HAP-1 (cell line): ENCODE measurements at regions not wholly inside any gene's neighbourhood (a gene's known extent, or its start where the extent isn't known, plus 50 kb on each side); places are given as distances from the start of the nearest gene placed in this dataset.

Experiments
- DNase-seq, 2 experiments: peaks; one replicate each; pipeline ENCODE4 v3.0.0-alpha.2; 2016 to 2020; ENCODE audit warnings: low spot score in 2 of 2
- H3K27me3 ChIP-seq: fragments of 250-450 bp; sonication (Bioruptor Pico); 2 replicates; pipeline ENCODE4 v1.5.1; 2020; ENCODE audit warnings: low read depth, mild to moderate bottlenecking, moderate library complexity
- H3K36me3 ChIP-seq: fragments of 250-450 bp; sonication (Bioruptor Pico); replicated peaks from 2 replicates; pipeline ENCODE4 v1.5.1; 2020; ENCODE audit warnings: mild to moderate bottlenecking
- H3K4me1 ChIP-seq: fragments of 250-450 bp; sonication (Bioruptor Pico); 2 replicates; pipeline ENCODE4 v1.5.1; 2020; ENCODE audit warnings: mild to moderate bottlenecking
- H3K4me3 ChIP-seq: fragments of 250-450 bp; sonication (Bioruptor Pico); 2 replicates; pipeline ENCODE4 v1.5.1; 2020; ENCODE audit warnings: mild to moderate bottlenecking, moderate library complexity
- H3K9me3 ChIP-seq: fragments of 250-450 bp; sonication (Bioruptor Pico); 2 replicates; pipeline ENCODE4 v1.5.1; 2020; ENCODE audit warnings: mild to moderate bottlenecking, moderate library complexity
- in situ Hi-C: fragments of 300-500 bp; cut with MboI; formaldehyde crosslinking; loops from 3 replicates; pipeline ENCODE4 v1.14.3; 2020; ENCODE audit warnings: low sequenced_read_pairs, inconsistent platforms, mixed read lengths

- Histone ChIP-seq H3K36me3 (no peaks in the 10 kb centered on the region), H3K4me3 (no peak overlapping the region), H3K9me3 (no peaks in the 10 kb centered on the region), H3K27me3 (no peaks in the 10 kb centered on the region), H3K4me1 (no peaks in the 10 kb centered on the region)
- in situ Hi-C loops: no loop called here
- DNase-seq: no peak
Measured at GRCh38 chr2:72004201-72004915, 143.3 kb downstream of the CYP26B1 start.

DNA sequence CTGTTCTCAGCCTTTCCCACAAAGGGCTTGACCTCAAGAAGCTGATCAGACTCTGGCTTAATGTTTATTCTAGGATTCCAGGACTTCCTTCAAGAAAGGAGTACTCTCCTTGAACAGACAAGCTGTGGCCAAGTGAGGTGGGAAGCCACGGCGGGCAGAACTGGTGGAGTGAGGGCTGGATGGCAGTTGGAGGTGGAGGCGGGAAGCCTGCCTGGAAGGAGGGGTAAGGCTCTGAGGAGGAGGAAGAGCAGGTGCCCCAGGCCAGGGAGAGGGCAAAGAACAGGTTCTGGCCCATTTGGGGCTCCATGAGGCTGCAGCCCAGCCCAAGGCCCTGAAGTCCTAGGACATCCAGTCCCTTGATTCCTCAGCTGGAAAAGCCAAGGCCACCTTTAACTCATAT, 143.9 kb downstream of the CYP26B1 start:
- in situ Hi-C loops: no loop called here
- DNase-seq: no peak

GRCh38 chr2:72003124-72003523, 144.5 kb downstream of the CYP26B1 start:
- no peak for DNase-seq
- in situ Hi-C loops: no loop called here

More for the DNA sequence above, 143.9 kb downstream of the CYP26B1 start:
- H3K9me3 ChIP-seq: no peaks in the 10 kb centered on the region
- no peaks in the 10 kb centered on the region for H3K4me1 ChIP-seq
- no peaks in the 10 kb centered on the region for H3K36me3 ChIP-seq
- no peak overlapping the region for H3K4me3 ChIP-seq
- H3K27me3 ChIP-seq: no peaks in the 10 kb centered on the region

GRCh38 chr2:72001937-72002690, 145.5 kb downstream of the CYP26B1 start:
- in situ Hi-C loops: no loop called here
- DNase-seq: no peak
- H3K4me1 ChIP-seq: no peaks in the 10 kb centered on the region
- no peaks in the 10 kb centered on the region for H3K9me3 ChIP-seq
- H3K36me3 ChIP-seq: no peaks in the 10 kb centered on the region
- H3K27me3 ChIP-seq: 0 out of 2 replicates have a peak, but pooled peaks cover 3% of the 10 kb centered on the region
- no peak overlapping the region for H3K4me3 ChIP-seq

More at GRCh38 chr2:72003124-72003523, 144.5 kb downstream of the CYP26B1 start:
- Histone ChIP-seq H3K36me3 (no peaks in the 10 kb centered on the region), H3K4me1 (no peaks in the 10 kb centered on the region), H3K9me3 (no peaks in the 10 kb centered on the region), H3K4me3 (no peak overlapping the region), H3K27me3 (no peaks in the 10 kb centered on the region)

- Histone ChIP-seq H3K4me1 (no peaks in the 10 kb centered on the region), H3K9me3 (no peaks in the 10 kb centered on the region), H3K36me3 (no peaks in the 10 kb centered on the region), H3K27me3 (0 out of 2 replicates have a peak, but pooled peaks cover 3% of the 10 kb centered on the region), H3K4me3 (no peak overlapping the region)
- in situ Hi-C loops: no loop called here
- no peak for DNase-seq
Measured at GRCh38 chr2:72000110-72000509, 147.6 kb downstream of the CYP26B1 start.

GRCh38 chr2:71999580-71999979, 148.1 kb downstream of the CYP26B1 start:
- in situ Hi-C loops: no loop called here
- no peaks in the 10 kb centered on the region for H3K9me3 ChIP-seq
- no peak overlapping the region for H3K4me3 ChIP-seq
- 0 out of 2 replicates have a peak, but pooled peaks cover 3% of the 10 kb centered on the region for H3K27me3 ChIP-seq
- no peaks in the 10 kb centered on the region for H3K36me3 ChIP-seq
- H3K4me1 ChIP-seq: no peaks in the 10 kb centered on the region
- DNase-seq: no peak

- Histone ChIP-seq H3K9me3 (no peaks in the 10 kb centered on the region), H3K36me3 (no peaks in the 10 kb centered on the region), H3K27me3 (0 out of 2 replicates have a peak, but pooled peaks cover 3% of the 10 kb centered on the region), H3K4me1 (no peaks in the 10 kb centered on the region), H3K4me3 (no peak overlapping the region)
- in situ Hi-C loops: no loop called here
- DNase-seq: no peak
Measured at GRCh38 chr2:71997843-71998242, 149.8 kb downstream of the CYP26B1 start.

DNA sequence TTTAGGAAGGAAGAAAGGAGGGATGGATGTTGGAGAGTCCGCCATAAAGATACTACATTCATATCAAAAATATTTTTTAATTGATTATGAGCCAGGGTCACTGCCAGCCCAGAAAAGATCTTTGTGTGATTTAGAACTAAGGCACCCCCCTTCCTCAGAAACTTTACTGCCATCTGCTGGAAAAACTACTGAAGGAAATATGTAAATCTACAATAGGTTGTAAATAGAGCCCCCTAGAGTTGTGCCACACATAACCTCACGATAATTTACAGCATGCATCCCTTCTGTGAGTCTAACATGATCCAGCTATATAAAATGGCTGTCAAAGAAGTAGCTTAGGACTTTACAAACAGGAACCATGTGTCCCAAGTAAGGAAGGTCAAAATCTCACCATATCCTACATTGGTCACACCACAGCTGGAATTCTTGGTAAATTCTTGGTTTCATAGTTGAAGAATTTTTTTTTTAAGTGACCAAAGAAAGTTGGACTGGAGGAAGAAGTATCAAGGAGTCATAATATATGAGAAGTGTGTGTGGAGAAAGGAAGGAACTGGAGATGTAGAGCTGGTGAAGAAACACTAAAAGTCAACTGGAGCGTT, 152.5 kb downstream of the CYP26B1 start:
- Histone ChIP-seq H3K36me3 (no peaks in the 10 kb centered on the region), H3K4me3 (no peak overlapping the region), H3K27me3 (0 out of 2 replicates have a peak, but pooled peaks cover 3% of the 10 kb centered on the region), H3K4me1 (no peaks in the 10 kb centered on the region), H3K9me3 (no peaks in the 10 kb centered on the region)
- in situ Hi-C loops: no loop called here
- no peak for DNase-seq

DNA sequence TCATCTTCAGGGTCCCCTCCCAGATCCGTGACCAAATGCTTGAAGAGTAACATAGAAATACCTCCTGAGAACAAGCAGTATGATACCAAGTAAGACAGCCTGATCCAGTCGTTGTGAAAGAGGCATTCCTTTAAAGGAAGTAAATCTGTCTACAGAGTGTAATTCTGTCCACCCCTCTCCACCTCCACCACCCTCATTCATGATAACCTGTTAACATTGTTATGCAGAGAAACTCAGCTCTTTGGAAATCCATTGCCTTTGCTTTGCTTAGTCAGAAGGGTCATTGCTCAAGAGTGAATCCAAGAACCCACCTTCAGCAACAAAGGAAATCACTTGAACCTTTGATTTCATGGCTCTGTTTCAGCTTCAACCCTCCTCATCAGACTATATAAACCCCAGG, 155.6 kb downstream of the CYP26B1 start:
- DNase-seq: no peak
- Histone ChIP-seq H3K4me1 (no peaks in the 10 kb centered on the region), H3K27me3 (no peaks in the 10 kb centered on the region), H3K36me3 (no peaks in the 10 kb centered on the region), H3K4me3 (no peak overlapping the region), H3K9me3 (no peaks in the 10 kb centered on the region)
- in situ Hi-C loops: no loop called here

DNA sequence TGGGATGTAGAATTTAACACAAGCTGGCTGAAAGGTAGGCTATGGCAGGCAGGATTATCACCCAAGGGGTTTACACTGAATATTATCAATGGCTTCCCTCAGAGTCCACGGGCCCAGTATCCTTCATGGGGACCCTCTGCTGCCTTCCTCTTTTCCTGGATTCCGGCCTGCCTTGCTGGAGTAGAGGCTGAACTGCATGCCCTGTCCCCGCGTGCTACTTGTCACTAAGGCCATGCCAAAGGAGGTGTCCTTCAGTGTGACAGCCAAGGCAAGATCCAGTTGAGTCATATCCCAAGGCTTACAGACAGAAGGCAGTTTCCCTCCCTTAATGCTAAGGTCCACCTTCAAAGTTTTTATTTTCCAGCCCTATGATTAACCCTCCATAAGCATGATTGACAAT, 156.3 kb downstream of the CYP26B1 start:
- Histone ChIP-seq H3K9me3 (no peaks in the 10 kb centered on the region), H3K27me3 (no peaks in the 10 kb centered on the region), H3K4me3 (no peak overlapping the region), H3K4me1 (no peaks in the 10 kb centered on the region), H3K36me3 (no peaks in the 10 kb centered on the region)
- in situ Hi-C loops: no loop called here
- DNase-seq: no peak

DNA sequence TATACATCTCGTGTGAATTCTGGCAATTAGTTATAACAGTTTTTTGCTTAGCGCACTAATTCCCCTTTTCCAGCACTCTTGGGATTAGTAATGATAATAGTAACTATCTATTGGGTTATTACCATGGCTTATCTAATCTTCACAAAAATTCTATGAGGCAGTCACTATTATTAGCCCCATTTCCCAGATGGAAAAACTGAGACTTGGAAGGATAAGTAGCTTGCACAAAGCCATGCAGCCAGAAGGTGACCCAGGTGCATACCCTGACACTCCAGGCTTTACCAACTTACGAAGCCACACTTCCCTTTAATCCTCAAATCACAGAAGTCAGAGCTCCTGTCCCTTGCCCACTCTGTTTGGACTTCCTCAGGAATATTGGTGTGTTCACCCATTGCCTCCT, 156.8 kb downstream of the CYP26B1 start:
- H3K4me1 ChIP-seq: no peaks in the 10 kb centered on the region
- H3K9me3 ChIP-seq: no peaks in the 10 kb centered on the region
- no peaks in the 10 kb centered on the region for H3K27me3 ChIP-seq
- in situ Hi-C loops: no loop called here
- DNase-seq: no peak
- no peaks in the 10 kb centered on the region for H3K36me3 ChIP-seq
- no peak overlapping the region for H3K4me3 ChIP-seq

DNA sequence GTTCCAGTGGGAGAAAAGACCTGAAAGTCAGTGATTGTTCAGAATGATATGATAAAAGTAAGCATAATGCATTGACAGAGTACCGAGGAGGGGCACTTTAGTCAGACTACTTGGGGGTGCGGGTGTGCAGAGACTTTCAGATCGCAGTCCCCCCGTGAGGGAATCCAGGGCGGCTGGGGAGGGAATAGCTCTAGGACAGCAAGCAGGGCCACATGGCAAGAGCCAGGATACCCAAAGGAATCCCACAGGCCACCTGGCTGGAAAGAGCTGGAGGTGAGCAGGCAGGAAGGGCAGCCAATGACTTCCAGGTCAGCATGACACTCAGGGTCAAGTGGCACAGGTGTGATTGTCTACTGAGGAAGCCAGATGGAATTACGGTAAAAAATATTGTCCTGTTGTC, 157.5 kb downstream of the CYP26B1 start:
- no peak overlapping the region for H3K4me3 ChIP-seq
- H3K9me3 ChIP-seq: no peaks in the 10 kb centered on the region
- H3K4me1 ChIP-seq: no peaks in the 10 kb centered on the region
- in situ Hi-C loops: no loop called here
- no peak for DNase-seq
- no peaks in the 10 kb centered on the region for H3K36me3 ChIP-seq
- H3K27me3 ChIP-seq: no peaks in the 10 kb centered on the region

DNA sequence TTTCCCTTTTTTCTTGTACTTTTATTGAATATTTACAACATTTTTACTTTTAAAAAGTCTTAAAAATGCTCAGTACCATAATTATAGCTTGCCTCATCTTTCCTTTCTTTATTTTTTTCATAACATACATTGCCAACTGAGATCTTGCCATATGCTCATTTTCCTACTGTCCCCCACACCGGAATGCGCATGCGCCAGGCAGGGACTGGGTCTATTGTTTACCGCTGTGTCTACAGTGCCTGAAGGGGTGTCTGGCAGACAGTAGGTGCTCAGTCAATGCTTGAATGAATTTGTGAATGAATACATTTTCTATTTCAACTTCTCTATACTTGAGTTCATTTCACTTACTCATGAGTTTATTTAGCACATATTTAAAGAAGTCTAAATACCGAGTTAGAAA, 158.0 kb downstream of the CYP26B1 start:
- Histone ChIP-seq H3K4me1 (no peaks in the 10 kb centered on the region), H3K27me3 (no peaks in the 10 kb centered on the region), H3K36me3 (no peaks in the 10 kb centered on the region), H3K4me3 (no peak overlapping the region), H3K9me3 (no peaks in the 10 kb centered on the region)
- in situ Hi-C loops: no loop called here
- peak; percentile 8 to 33 for DNase-seq

DNA sequence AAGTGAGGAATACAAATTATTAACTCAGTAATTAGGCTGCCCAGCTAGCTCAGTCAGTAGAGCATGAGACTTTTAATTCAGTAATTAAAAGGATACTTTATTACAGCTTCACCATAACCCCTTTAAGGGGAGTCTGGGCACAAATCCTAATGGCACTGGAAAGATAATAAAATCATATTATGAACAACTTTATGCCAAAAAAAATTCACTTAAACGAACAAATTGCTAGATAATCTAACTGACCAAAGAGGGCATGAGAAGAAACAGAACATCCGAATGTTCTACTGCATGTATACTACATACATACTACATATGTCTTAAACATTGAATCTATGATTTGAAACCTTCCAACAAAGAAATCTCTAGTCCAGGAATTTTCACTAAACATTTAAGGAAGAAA, 159.5 kb downstream of the CYP26B1 start:
- Histone ChIP-seq H3K4me1 (no peaks in the 10 kb centered on the region), H3K27me3 (no peaks in the 10 kb centered on the region), H3K36me3 (no peaks in the 10 kb centered on the region), H3K9me3 (no peaks in the 10 kb centered on the region), H3K4me3 (no peak overlapping the region)
- no peak for DNase-seq
- in situ Hi-C loops: no loop called here
